Tibial nerve (tissue), 4 donors: ENCODE measurements at regions not wholly inside any gene's neighbourhood (a gene's known extent, or its start where the extent isn't known, plus 50 kb on each side); places are given as distances from the start of the nearest gene placed in this dataset.

Experiments
- EP300 ChIP-seq, 2 donors: sonication (generic); formaldehyde crosslinking; IDR thresholded peaks; one replicate each; pipeline ENCODE4 v1.6.1; 2017; ENCODE audit warnings: antibody characterized with exemption in 2 of 2, mild to moderate bottlenecking in 1 of 2
- POLR2A ChIP-seq, 2 donors: fragments of 450-650 bp; IDR thresholded peaks; one replicate each; pipeline ENCODE4 v1.6.1; 2017; ENCODE audit warnings: antibody characterized with exemption in 2 of 2, mild to moderate bottlenecking in 2 of 2, moderate library complexity in 2 of 2
- TF ChIP-seq, protein P1 (sequence below), 5 experiments: fragments of 200-600 bp in 3 of 5; fragments of 450-650 bp in 2 of 5; sonication (generic) in 3 of 5; IDR thresholded peaks; one replicate each; pipeline ENCODE4 v1.5.1; 2016 to 2019; ENCODE audit warnings: antibody characterized with exemption in 5 of 5, mild to moderate bottlenecking in 3 of 5, moderate library complexity in 2 of 5

GRCh38 chr14:106662936-106663550, 1136.7 kb downstream of the TMEM121 start:
- TF ChIP-seq POLR2A (IDR thresholded peaks at IDR 0.05) = no peak
- TF ChIP-seq, protein P1, sequence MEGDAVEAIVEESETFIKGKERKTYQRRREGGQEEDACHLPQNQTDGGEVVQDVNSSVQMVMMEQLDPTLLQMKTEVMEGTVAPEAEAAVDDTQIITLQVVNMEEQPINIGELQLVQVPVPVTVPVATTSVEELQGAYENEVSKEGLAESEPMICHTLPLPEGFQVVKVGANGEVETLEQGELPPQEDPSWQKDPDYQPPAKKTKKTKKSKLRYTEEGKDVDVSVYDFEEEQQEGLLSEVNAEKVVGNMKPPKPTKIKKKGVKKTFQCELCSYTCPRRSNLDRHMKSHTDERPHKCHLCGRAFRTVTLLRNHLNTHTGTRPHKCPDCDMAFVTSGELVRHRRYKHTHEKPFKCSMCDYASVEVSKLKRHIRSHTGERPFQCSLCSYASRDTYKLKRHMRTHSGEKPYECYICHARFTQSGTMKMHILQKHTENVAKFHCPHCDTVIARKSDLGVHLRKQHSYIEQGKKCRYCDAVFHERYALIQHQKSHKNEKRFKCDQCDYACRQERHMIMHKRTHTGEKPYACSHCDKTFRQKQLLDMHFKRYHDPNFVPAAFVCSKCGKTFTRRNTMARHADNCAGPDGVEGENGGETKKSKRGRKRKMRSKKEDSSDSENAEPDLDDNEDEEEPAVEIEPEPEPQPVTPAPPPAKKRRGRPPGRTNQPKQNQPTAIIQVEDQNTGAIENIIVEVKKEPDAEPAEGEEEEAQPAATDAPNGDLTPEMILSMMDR (IDR thresholded peaks at IDR 0.05) = no peak
- TF ChIP-seq EP300 (IDR thresholded peaks at IDR 0.05) = no peak
